ENCODE measurements at regions not wholly inside any gene's neighbourhood (a gene's known extent, or its start where the extent isn't known, plus 50 kb on each side); places are given as distances from the start of the nearest gene placed in this dataset.
"Not testable (repeated sequence)": the region's sequence is repeated elsewhere in the genome, so short reads cannot be mapped to it uniquely, and the experiment has no call there.

DNA sequence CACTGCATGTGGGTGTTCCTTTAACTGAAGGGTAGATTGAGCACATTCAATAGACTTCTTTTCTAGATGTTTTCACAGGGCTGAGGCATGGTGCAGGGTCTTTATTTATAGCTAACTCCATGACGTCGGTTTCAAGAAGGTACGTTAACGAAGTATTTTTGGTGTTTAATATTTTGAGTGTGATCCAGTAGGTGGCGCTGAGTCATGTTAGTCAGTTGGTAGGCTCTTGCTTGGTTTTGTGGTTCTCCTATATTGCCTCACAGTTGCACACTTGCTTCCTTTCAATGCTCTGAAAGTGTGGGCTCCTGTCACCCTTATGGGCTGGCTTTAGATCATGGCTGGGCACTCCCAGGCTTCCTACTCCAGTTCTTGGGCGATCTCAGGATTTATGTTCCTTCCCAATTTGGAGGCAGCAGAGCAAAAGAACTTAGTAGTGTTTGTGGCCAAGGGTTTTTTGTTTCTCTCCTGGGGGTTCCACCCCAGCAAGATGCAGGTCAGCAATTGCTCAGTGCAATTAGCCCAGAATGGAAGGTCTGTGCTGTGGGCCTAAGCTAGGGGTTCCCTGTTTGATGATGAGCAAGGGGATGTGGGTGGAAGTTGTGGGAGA is 471.6 kb upstream of the FOXG1 start:
- DNase-seq = no peak

- no peak for DNase-seq
Observed at GRCh38 chr14:28297559-28297958, 469.0 kb upstream of the FOXG1 start.

GRCh38 chr14:28298156-28298555 is 468.4 kb upstream of the FOXG1 start:
- DNase-seq = no peak

GRCh38 chr14:28299227-28299626 is 467.4 kb upstream of the FOXG1 start:
- no peak for DNase-seq

DNA sequence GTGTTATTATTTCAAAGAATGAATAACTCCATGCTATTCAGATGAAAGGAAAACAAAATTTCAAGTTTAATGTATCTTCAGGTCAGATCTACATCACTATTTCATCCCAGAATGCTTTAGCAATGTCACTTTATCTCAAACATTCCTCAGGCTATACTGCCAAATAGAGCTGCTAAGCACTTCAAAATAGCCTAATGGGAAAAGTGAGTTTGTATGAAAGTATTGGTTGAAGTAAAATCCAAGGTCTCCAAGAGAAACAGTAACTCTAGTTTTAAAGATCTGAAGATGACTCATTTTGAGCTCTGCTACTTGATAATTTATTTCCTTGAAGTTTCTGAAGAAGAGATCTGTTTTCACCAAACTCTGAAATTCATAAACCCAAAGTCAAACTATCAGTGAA is 466.2 kb upstream of the FOXG1 start:
- no peak for DNase-seq

DNA sequence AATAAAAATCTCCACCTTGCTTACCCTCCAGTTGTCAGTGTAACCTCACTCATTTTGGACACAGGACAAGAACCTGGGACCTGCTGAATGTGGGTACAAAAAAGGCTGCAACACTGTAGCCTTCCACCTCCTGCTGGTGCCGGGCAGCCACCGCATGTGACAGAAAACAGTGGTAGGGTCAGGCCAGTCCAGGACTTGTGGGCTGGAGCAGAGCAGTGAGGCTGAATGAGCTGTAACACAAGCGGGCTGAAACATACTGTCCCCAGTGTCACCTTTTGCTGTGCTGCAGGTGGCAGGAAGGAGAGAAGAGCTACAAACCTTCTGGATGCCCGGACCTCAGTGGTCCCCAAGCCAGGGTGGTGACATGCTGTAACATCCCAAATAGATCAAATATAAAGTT is 465.4 kb upstream of the FOXG1 start:
- DNase-seq = no peak

DNA sequence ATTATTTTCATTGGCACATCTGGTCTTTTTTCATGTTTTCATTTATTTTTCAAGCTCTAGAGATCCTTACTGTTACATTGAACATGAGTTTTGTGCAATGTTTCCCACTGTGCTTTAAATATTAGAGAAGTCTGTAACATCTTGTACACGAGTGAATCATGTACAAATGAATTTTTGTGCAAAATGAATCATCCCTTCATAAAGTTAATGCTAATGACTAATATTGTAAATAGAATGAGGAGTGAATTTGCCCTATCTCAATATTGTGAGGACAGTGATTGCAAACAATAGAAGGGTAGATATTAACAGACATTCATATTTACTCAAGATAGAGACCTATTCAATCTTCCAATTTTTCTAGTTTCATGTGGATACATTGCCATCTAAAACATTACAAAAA is 463.3 kb upstream of the FOXG1 start:
- no peak for DNase-seq

DNA sequence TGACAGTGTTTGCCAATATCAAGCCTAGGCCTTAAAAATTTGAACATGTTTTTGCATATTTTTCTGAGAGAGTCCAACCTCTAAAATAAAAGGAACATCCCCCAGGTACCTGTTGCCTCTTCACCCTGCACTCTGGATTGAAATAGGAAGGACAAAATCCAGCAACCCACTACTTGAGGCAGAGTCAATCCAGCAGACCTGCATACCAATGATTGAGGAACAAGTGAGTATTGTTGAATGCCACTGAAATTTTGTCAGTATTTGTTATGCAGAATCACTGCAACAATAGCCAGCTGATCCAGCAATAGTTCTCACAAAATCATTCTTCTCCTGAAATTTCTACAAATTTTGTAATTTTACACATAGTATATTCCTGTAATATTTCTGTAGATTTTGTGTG is 460.6 kb upstream of the FOXG1 start:
- no peak for DNase-seq

DNA sequence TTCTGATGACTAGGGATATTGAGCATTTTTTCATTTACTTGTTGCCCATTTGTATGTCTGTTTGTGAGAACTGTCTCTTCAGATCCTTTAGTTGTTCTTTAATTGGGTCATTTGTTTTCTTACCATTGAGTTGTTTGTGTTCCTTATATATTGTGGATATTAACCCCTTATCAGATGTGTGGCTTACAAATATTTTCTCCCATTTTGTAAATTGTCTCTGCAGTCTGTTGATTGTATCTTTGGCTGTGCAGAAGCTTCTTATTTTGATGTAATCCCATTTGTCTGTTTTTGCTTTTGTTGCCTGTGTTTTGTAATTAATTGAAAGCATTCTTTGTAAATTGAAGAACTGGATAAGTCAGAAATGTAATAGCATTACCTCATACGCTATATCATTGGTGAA is 459.1 kb upstream of the FOXG1 start:
- DNase-seq = no peak

- no peak for DNase-seq
Observed at GRCh38 chr14:28308734-28309133, 457.9 kb upstream of the FOXG1 start.

DNA sequence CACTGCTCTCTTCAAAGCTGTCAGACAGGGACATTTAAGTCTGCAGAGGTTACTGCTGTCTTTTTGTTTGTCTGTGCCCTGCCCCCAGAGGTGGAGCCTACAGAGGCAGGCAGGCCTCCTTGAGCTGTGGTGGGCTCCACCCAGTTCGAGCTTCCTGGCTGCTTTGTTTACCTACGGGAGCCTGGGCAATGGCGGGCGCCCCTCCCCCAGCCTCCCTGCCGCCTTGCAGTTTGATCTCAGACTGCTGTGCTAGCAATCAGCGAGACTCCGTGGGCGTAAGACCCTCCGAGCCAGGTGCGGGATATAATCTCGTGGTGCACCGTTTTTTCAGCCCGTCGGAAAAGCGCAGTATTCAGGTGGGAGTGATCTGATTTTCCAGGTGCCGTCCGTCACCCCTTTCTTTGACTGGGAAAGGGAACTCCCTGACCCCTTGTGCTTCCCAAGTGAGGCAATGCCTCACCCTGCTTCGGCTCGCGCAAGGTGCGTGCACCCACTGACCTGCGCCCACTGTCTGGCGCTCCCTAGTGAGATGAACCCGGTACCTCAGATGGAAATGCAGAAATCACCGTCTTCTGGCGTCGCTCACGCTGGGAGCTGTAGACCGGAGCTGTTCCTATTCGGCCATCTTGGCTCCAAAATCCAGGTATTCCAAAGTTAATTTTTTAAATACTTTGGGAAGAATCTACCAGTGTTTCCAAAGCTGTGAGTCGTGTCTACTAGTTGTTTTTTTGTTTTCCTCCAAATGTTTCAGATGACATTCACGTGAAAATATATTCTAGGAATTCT is 448.5 kb upstream of the FOXG1 start:
- not testable (repeated sequence) for DNase-seq

- no peak for DNase-seq
Observed at GRCh38 chr14:28321475-28322244, 444.9 kb upstream of the FOXG1 start.

DNA sequence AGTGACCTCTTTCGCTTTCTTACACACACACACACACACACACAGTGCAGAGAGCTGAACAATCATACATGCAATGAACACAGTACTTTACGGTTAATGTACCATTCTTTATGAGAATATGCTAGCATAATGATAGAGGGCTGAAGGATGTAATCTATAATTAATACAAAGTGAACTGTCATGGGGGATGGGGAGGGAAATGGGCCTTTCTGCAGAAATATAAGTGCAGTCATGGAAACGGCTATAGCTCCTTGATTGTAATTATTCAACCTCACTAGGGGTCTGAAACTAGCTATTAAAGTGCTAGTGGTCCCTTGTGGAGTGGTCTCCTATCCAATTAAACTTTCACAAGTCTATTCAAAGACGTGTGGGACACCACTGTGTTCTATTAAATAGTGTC is 443.2 kb upstream of the FOXG1 start:
- no peak for DNase-seq

GRCh38 chr14:28323951-28324741 is 442.4 kb upstream of the FOXG1 start:
- DNase-seq = no peak

DNA sequence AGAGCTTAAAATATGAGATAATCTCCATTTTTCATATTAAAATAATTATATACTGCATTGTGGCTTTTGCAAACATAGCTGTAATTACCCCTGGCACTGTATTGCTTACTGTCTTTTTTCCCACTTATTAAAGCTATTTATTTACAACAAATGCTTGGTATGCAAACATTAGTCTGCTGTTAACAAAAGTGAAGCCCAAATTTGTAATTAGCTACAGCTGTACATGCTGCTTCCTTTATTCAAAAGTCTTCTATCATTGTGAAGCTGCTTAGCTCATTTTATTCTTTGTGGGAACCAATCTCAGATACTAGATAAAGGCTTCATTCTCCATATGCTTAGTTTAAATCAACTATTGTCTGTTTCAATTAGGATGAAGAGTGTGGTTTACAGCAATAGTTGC is 425.8 kb upstream of the FOXG1 start:
- no peak for DNase-seq

DNA sequence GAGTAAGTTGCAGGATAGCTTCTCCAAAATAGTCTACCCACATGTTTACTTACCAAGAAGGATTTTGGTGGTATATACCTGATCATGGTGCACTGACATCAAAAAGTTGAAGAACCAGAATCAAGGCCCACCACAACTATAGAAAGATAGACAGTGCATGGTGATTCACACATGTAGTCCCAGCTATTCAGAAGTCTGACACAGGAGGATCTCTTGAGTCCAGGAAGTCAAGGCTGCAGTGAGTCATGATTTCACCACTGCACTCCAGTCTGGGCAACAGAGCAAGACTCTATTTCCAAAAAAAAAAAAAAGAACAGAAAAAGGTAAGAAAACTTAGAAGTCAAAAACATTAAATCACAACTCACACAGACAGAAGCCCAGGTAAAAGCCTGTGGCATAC is 422.2 kb upstream of the FOXG1 start:
- DNase-seq = no peak

DNA sequence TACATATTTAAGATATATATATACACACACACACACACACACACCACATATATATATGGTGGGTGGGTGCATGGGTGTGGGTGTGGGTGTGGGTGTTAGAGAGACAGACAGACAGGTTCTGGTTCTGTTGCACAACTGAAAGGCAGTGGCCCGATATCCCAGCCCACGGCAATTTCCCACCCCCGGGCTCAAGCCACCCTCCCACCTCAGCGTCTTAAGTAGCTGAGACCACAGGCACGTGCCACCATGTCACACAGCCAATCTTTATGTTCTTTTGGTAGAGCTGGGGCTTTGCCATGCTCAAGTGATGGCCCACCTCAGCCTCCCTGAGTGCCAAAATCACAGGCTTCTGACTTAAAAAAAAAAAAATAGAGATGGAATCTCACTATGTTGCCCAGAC is 417.8 kb upstream of the FOXG1 start:
- no peak for DNase-seq

DNA sequence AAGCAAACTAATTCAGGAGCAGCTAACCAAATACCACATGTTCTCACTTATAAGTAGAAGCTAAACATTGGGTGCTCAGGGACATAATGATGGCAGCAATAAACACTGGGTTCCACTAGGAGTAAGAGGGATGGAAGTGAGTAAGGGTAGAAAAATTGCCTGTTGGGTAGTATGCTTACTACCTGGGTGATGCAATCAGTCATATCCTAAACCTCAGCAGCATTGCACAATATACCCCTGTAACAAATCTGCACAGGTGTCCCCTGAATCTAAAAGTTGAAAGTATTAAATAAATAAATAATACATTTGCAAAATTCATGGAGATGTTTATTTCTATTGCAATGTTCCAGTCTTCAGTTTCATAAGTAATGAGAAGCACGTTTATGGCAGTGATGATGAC is 409.8 kb upstream of the FOXG1 start:
- DNase-seq = no peak

DNA sequence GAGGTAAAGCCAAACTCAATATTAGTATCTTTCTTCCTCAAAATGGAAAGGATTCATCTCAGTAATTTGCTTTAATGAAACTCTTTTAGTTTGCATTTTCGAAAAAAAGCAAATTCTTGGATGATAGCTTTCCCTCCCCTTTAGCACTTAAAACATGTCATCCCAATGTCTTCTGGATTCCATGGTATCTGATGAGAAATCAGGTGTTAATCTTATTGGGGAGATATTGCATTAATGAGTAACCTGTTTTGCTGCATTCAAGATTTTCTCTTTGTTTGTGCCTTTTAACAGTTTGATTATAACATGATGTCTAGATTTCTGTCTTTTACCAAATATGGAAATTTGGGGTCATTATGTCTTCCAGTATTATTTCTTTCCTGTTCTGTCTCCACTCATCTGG is 405.1 kb upstream of the FOXG1 start:
- no peak for DNase-seq

GRCh38 chr14:28365510-28365909 is 401.1 kb upstream of the FOXG1 start:
- no peak for DNase-seq

DNA sequence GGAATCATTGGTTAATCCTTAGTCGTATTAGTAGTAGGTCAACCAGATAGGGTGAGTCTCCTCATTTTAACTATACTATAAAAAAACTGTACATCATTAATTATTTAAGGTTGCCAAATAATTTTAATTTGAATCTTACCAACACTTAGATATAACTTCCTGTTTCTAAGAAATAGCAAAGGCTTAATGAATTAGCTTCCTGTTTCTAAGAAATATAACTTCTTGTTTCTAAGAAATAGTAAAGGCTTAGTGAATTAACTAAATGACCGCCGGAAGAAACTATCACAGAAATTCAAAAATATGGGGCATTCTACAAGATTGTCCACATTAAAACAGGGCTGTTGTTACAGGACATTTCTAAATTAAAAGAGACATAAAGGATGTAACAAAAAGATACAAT is 392.9 kb upstream of the FOXG1 start:
- no peak for DNase-seq

DNA sequence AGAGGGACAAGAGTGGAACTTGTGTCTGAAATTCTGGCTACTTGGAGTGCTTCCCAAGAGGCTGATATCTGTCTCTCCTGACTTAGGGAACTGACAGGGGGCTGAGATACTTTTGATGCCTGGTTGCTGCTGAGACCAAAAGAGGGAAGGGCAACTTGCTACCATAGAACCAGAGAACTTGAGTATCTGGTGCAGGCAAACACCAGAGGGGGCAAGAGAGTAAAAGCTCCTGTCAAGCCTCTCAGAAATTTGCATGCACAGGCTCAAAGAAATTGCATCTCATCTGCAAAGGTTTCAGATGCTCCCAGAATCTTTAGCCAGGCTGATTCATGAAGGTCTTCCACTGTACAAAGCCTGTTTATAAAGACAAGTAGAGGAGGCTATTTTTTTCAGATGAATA is 391.3 kb upstream of the FOXG1 start:
- no peak for DNase-seq

DNA sequence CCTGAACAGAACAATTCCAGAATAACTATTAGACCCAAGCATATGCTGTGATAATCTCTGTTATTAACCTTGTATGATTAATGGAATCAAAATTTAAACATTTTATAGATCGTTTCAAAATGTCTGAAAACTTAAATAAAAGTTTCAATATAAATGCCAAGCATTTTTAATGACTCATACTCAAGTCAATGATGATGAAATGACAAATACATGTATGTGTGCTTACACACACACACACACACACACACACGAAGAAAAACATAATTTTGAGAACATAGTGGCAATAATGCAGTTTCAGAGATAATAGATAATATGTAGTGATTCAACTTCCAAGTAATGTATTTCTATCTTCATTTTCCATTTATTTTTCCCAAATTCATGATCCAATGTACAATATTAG is 384.9 kb upstream of the FOXG1 start:
- DNase-seq = no peak
